HepG2 (cell line): ENCODE measurements at regions not wholly inside any gene's neighbourhood (a gene's known extent, or its start where the extent isn't known, plus 50 kb on each side); places are given as distances from the start of the nearest gene placed in this dataset.

Source experiments
- ATAC-seq: fragments of 200-7000 bp; cut with Tn5 transposase; 3 replicates; pipeline ENCODE4 v1.9.1; 2020; ENCODE audit warnings: mild to moderate bottlenecking, moderate library complexity
- BruUV-seq: library from RNA; stranded (reverse); fragments of 400-500 nt; replicated peaks from 2 replicates; lab custom pipeline; 2021; lab: Mats Ljungman, UMichigan
- CTCF ChIA-PET: fragments of 300-600 bp; formaldehyde crosslinking; extraction: SDS; loops from one replicate; lab custom pipeline; 2021; ENCODE audit warnings: low total read pairs, inconsistent platforms, low intra/inter-chr PET ratio; lab: Yijun Ruan, JAX
- POLR2A ChIA-PET: fragments of 350-600 bp; sonication (Branson Sonifier 250); formaldehyde crosslinking; loops from one replicate; lab custom pipeline; 2020; ENCODE audit warnings: antibody characterized with exemption, inconsistent platforms; lab: Yijun Ruan, JAX
- DNase-seq: peaks from one replicate; pipeline ENCODE4 v3.0.0-alpha.2; 2015; ENCODE audit warnings: low spot score
- FAIRE-seq: peaks from 3 replicates; lab custom pipeline; 2011; peaks lifted over from hg19 to GRCh38; lab: Jason Lieb, UNC
- H2AFZ ChIP-seq: one replicate; pipeline ENCODE4 v1.6.1; 2011; ENCODE audit warnings: low read length, inconsistent platforms
- H3K27ac ChIP-seq: fragments of 300-600 bp; 3 replicates; pipeline ENCODE4 v1.8.0; 2011; ENCODE audit warnings: mixed run types, mild to moderate bottlenecking, mixed read lengths, low read length, inconsistent platforms; ENCODE audit not compliant: insufficient read depth; ENCODE audit errors: extremely low read length
- H3K27me3 ChIP-seq, 2 experiments: fragments of 200-600 bp in 1 of 2; 2 replicates in 1 of 2; 3 replicates in 1 of 2; pipeline versions ENCODE4 v1.6.0 to v1.8.0; 2011; ENCODE audit warnings: low read length in 2 of 2, mild to moderate bottlenecking in 2 of 2, moderate library complexity in 2 of 2, inconsistent platforms in 1 of 2; ENCODE audit not compliant: insufficient read depth in 2 of 2, control insufficient read depth in 1 of 2
- H3K36me3 ChIP-seq, 2 experiments: fragments of 200-600 bp in 1 of 2; replicated peaks in 1 of 2; 2 replicates in 1 of 2; 3 replicates in 1 of 2; pipeline versions ENCODE4 v1.5.1 to v1.8.0; 2011; ENCODE audit warnings: low read length in 2 of 2, inconsistent platforms in 1 of 2; ENCODE audit not compliant: insufficient read depth in 2 of 2, control insufficient read depth in 1 of 2
- H3K4me1 ChIP-seq: 2 replicates; pipeline ENCODE4 v1.5.1; 2012; ENCODE audit warnings: low read length, inconsistent platforms; ENCODE audit not compliant: insufficient read depth
- H3K4me2 ChIP-seq: 2 replicates; pipeline ENCODE4 v1.6.0; 2011; ENCODE audit warnings: low read depth, low read length, inconsistent platforms
- H3K4me3 ChIP-seq, 3 experiments: fragments of 200-600 bp in 1 of 3; sonication (generic), shearing (Covaris generic) in 1 of 3; replicated peaks in 1 of 3; 2 replicates each; pipeline ENCODE4 v1.5.1; 2011 to 2016; ENCODE audit warnings: low read length in 3 of 3, inconsistent platforms in 2 of 3, low read depth in 2 of 3, mild to moderate bottlenecking in 2 of 3, control low read depth in 1 of 3, mixed read lengths in 1 of 3; ENCODE audit not compliant: insufficient read depth in 1 of 3
- H3K79me2 ChIP-seq: one replicate; pipeline ENCODE4 v1.6.1; 2011; ENCODE audit warnings: low read length, inconsistent platforms; ENCODE audit not compliant: insufficient read depth
- H3K9ac ChIP-seq: 2 replicates; pipeline ENCODE4 v1.6.0; 2011; ENCODE audit warnings: mild to moderate bottlenecking, low read depth, low read length, inconsistent platforms; ENCODE audit not compliant: insufficient read depth
- H3K9me3 ChIP-seq: 2 replicates; pipeline ENCODE4 v1.5.1; 2012; ENCODE audit warnings: mild to moderate bottlenecking, low read length
- H4K20me1 ChIP-seq: 2 replicates; pipeline ENCODE4 v1.6.0; 2011; ENCODE audit warnings: inconsistent platforms, mild to moderate bottlenecking, low read length, moderate library complexity; ENCODE audit not compliant: insufficient read depth
- CBX1 ChIP-seq: IDR thresholded peaks from one replicate; pipeline ENCODE4 v1.6.1; 2016; ENCODE audit warnings: antibody characterized with exemption, low read depth
- DNMT3B ChIP-seq: conservative IDR thresholded peaks from 2 replicates; pipeline ENCODE4 v1.6.1; 2016; ENCODE audit warnings: missing biosample characterization, control low read depth
- HINFP ChIP-seq: sonication (generic); formaldehyde crosslinking; IDR thresholded peaks from 2 replicates; pipeline ENCODE4 v1.4.0; 2020; ENCODE audit warnings: low read depth, mild to moderate bottlenecking, missing genetic modification reagents
- IRF2 ChIP-seq: IDR thresholded peaks from 2 replicates; pipeline ENCODE4 v1.6.1; 2018; ENCODE audit warnings: missing genetic modification reagents, missing compliant biosample characterization
- KLF6 ChIP-seq: IDR thresholded peaks from 2 replicates; pipeline ENCODE4 v1.8.0; 2016; ENCODE audit warnings: missing biosample characterization, missing genetic modification reagents
- NCOA1 ChIP-seq: sonication (generic); formaldehyde crosslinking; IDR thresholded peaks from 2 replicates; pipeline ENCODE4 v1.9.0; 2021; ENCODE audit warnings: missing genetic modification reagents
- NFIC ChIP-seq: IDR thresholded peaks from 2 replicates; pipeline ENCODE4 v1.6.1; 2012; ENCODE audit warnings: mild to moderate bottlenecking, low read length, inconsistent platforms
- POGK ChIP-seq: sonication (generic); formaldehyde crosslinking; conservative IDR thresholded peaks from 2 replicates; pipeline ENCODE4 v1.8.0; 2022; ENCODE audit warnings: mild to moderate bottlenecking, moderate library complexity, missing genetic modification reagents
- REL ChIP-seq: sonication (generic); formaldehyde crosslinking; conservative IDR thresholded peaks from 2 replicates; pipeline ENCODE4 v1.8.0; 2022; ENCODE audit warnings: mild to moderate bottlenecking, missing genetic modification reagents, moderate library complexity
- SP4 ChIP-seq: sonication (generic); formaldehyde crosslinking; IDR thresholded peaks from 2 replicates; pipeline ENCODE4 v1.8.1; 2023; ENCODE audit warnings: mild to moderate bottlenecking, missing genetic modification reagents
- SP5 ChIP-seq: IDR thresholded peaks from 2 replicates; pipeline ENCODE4 v1.6.1; 2016; ENCODE audit warnings: low read depth, borderline replicate concordance
- SRSF4 ChIP-seq: fragments of 200-400 bp; formaldehyde crosslinking; IDR thresholded peaks from one replicate; pipeline ENCODE4 v1.6.1; 2018; ENCODE audit warnings: mild to moderate bottlenecking, low read depth, low read length, moderate library complexity; ENCODE audit not compliant: poor library complexity, severe bottlenecking
- TARDBP ChIP-seq: sonication (generic); formaldehyde crosslinking; IDR thresholded peaks from 2 replicates; pipeline ENCODE4 v1.8.0; 2022; ENCODE audit warnings: mild to moderate bottlenecking, missing genetic modification reagents
- TFE3 ChIP-seq: IDR thresholded peaks from 2 replicates; pipeline ENCODE4 v1.6.1; 2016
- ZEB1 ChIP-seq: IDR thresholded peaks from 2 replicates; pipeline ENCODE4 v1.6.1; 2012; ENCODE audit warnings: mild to moderate bottlenecking, low read depth, inconsistent platforms; ENCODE audit not compliant: insufficient replicate concordance
- ZKSCAN1 ChIP-seq: fragments of 150-350 bp; IDR thresholded peaks from 2 replicates; pipeline ENCODE4 v1.6.1; 2014; ENCODE audit warnings: low read length
- ZMAT5 ChIP-seq: sonication (generic); formaldehyde crosslinking; IDR thresholded peaks from 2 replicates; pipeline ENCODE4 v1.5.0; 2020; ENCODE audit warnings: mild to moderate bottlenecking, low read depth, missing genetic modification reagents, borderline replicate concordance
- ZNF329 ChIP-seq: sonication (generic); formaldehyde crosslinking; IDR thresholded peaks from 2 replicates; pipeline ENCODE4 v1.9.0; 2021; ENCODE audit warnings: low read depth, mild to moderate bottlenecking, missing genetic modification reagents
- ZNF468 ChIP-seq: sonication (generic); formaldehyde crosslinking; IDR thresholded peaks from 2 replicates; pipeline ENCODE4 v1.8.0; 2022; ENCODE audit warnings: mild to moderate bottlenecking, moderate library complexity, missing genetic modification reagents
- ZNF883 ChIP-seq: sonication (generic); formaldehyde crosslinking; IDR thresholded peaks from 2 replicates; pipeline ENCODE4 v1.5.1; 2020; ENCODE audit warnings: mild to moderate bottlenecking, missing genetic modification reagents; ENCODE audit errors: not compliant biosample characterization
- WGBS: methylation state at CpG from one replicate; pipeline ENCODE4 v1.1.6; 2017; ENCODE audit warnings: low lambda C conversion rate; 5-methylcytosine and 5-hydroxymethylcytosine counted together
- in situ Hi-C: cut with HindIII; loops from 2 replicates; pipeline ENCODE4 v1.10.0; 2017; ENCODE audit warnings: low pct_unique_long_range_greater_than_20kb; ENCODE audit not compliant: extremely low pct_ligation_motif_present
- intact Hi-C: fragments of 100-400 bp; cut with micrococcal nuclease; formaldehyde crosslinking; loops from one replicate; pipeline ENCODE4 v1.10.0; 2022; ENCODE audit not compliant: unreplicated experiment

- no peak for TF ChIP-seq POGK (CRISPR knock-in tag)
- TF ChIP-seq ZEB1: no peak
- no peak for TF ChIP-seq ZNF883 (CRISPR knock-in tag)
- no peak for TF ChIP-seq ZNF468
- TF ChIP-seq ZMAT5 (CRISPR knock-in tag): no peak
Observed at GRCh38 chr21:16028142-16028541, 298.4 kb downstream of the USP25 start (continued).

GRCh38 chr21:16028941-16029464, 299.2 kb downstream of the USP25 start:
- no peak for FAIRE-seq
- in situ Hi-C loops: no loop called here

More at GRCh38 chr21:16028941-16029464, 299.2 kb downstream of the USP25 start:
- DNase-seq: no peak
- H4K20me1 ChIP-seq: no peaks in the 10 kb centered on the region
- H3K9ac ChIP-seq: no peak overlapping the region
- no peak for ATAC-seq
- 43% methylated on average over 2 of the region's 2 CpGs for WGBS
- TF ChIP-seq CBX1: no peak
- no peak for TF ChIP-seq TFE3 (CRISPR knock-in tag)
- TF ChIP-seq IRF2 (CRISPR knock-in tag): no peak
- TF ChIP-seq TARDBP (CRISPR knock-in tag): no peak
- TF ChIP-seq DNMT3B: no peak
- no peak for TF ChIP-seq KLF6
- no peak for TF ChIP-seq ZNF329 (CRISPR knock-in tag)
- no peak for TF ChIP-seq ZKSCAN1
- TF ChIP-seq NCOA1 (CRISPR knock-in tag): no peak
- no peak for TF ChIP-seq REL (CRISPR knock-in tag)
- TF ChIP-seq NFIC: no peak
- TF ChIP-seq SP5 (CRISPR knock-in tag): no peak
- TF ChIP-seq SP4 (CRISPR knock-in tag): no peak
- TF ChIP-seq SRSF4: no peak
- TF ChIP-seq HINFP (CRISPR knock-in tag): no peak
- no TSS peak for BruUV-seq
- H3K4me3 ChIP-seq: no peak overlapping the region
- no peaks in the 10 kb centered on the region for H3K36me3 ChIP-seq
- H3K27ac ChIP-seq: no peak overlapping the region
- POLR2A ChIA-PET: no interaction called here
- H2AFZ ChIP-seq: no peak overlapping the region
- no peaks in the 10 kb centered on the region for H3K27me3 ChIP-seq
- no peak overlapping the region for H3K4me2 ChIP-seq
- intact Hi-C loops: no loop called here
- CTCF ChIA-PET: no interaction called here
- H3K79me2 ChIP-seq: no peaks in the 10 kb centered on the region
- no peaks in the 10 kb centered on the region for H3K4me1 ChIP-seq
- H3K9me3 ChIP-seq: no peaks in the 10 kb centered on the region
